ENCODE measurements at regions not wholly inside any gene's neighbourhood (a gene's known extent, or its start where the extent isn't known, plus 50 kb on each side); places are given as distances from the start of the nearest gene placed in this dataset.

GRCh38 chr9:107971241-107971640, 481.7 kb upstream of the KLF4 start:
- Mint-ChIP-seq H3K36me3 (no peaks in the 10 kb centered on the region), H3K9me3 (peaks cover 3% of the 10 kb centered on the region), H3K4me1 (ENCODE audit: low read depth) (no peaks in the 10 kb centered on the region), H3K4me3 (no peak overlapping the region), H3K27me3 (no peaks in the 10 kb centered on the region), H3K27ac (no peak overlapping the region)
- no peak for DNase-seq
- intact Hi-C loops (cut with micrococcal nuclease) = no loop called here
- ChIA-PET CTCF (no interaction called here), POLR2A (no interaction called here)

GRCh38 chr9:107970726-107971125, 481.2 kb upstream of the KLF4 start:
- Mint-ChIP-seq H3K27ac (no peak overlapping the region), H3K36me3 (no peaks in the 10 kb centered on the region), H3K27me3 (no peaks in the 10 kb centered on the region), H3K4me3 (no peak overlapping the region), H3K9me3 (peaks cover 3% of the 10 kb centered on the region), H3K4me1 (ENCODE audit: low read depth) (no peaks in the 10 kb centered on the region)
- no peak for DNase-seq
- CTCF ChIA-PET = no interaction called here
- intact Hi-C loops (cut with micrococcal nuclease) = no loop called here
- POLR2A ChIA-PET = no interaction called here

GRCh38 chr9:107969727-107970126, 480.2 kb upstream of the KLF4 start:
- H3K36me3 Mint-ChIP-seq = no peaks in the 10 kb centered on the region
- H3K4me1 Mint-ChIP-seq (ENCODE audit: low read depth) = no peaks in the 10 kb centered on the region
- H3K4me3 Mint-ChIP-seq = no peak overlapping the region
- CTCF ChIA-PET = no interaction called here
- H3K9me3 Mint-ChIP-seq = peaks cover 3% of the 10 kb centered on the region
- no peak for DNase-seq
- no peak overlapping the region for H3K27ac Mint-ChIP-seq
- H3K27me3 Mint-ChIP-seq = no peaks in the 10 kb centered on the region
- intact Hi-C loops (cut with micrococcal nuclease) = no loop called here
- POLR2A ChIA-PET = no interaction called here

GRCh38 chr9:107969141-107969540, 479.6 kb upstream of the KLF4 start:
- H3K36me3 Mint-ChIP-seq = no peaks in the 10 kb centered on the region
- ChIA-PET CTCF (no interaction called here), POLR2A (no interaction called here)
- intact Hi-C loops (cut with micrococcal nuclease) = no loop called here
- H3K4me1 Mint-ChIP-seq (ENCODE audit: low read depth) = no peaks in the 10 kb centered on the region
- H3K4me3 Mint-ChIP-seq = no peak overlapping the region
- H3K27me3 Mint-ChIP-seq = no peaks in the 10 kb centered on the region
- H3K9me3 Mint-ChIP-seq = peaks cover 3% of the 10 kb centered on the region
- DNase-seq = no peak
- no peak overlapping the region for H3K27ac Mint-ChIP-seq

GRCh38 chr9:107963246-107963645, 473.7 kb upstream of the KLF4 start:
- Mint-ChIP-seq H3K9me3 (peaks cover 4% of the 10 kb centered on the region), H3K4me3 (no peak overlapping the region), H3K4me1 (ENCODE audit: low read depth) (no peaks in the 10 kb centered on the region), H3K27ac (no peak overlapping the region), H3K36me3 (no peaks in the 10 kb centered on the region), H3K27me3 (no peaks in the 10 kb centered on the region)
- CTCF ChIA-PET = no interaction called here
- intact Hi-C loops (cut with micrococcal nuclease) = no loop called here
- DNase-seq = no peak
- POLR2A ChIA-PET = no interaction called here

- DNase-seq = no peak
- intact Hi-C loops (cut with micrococcal nuclease) = no loop called here
- no peaks in the 10 kb centered on the region for H3K4me1 Mint-ChIP-seq (ENCODE audit: low read depth)
- H3K9me3 Mint-ChIP-seq = peaks cover 2% of the 10 kb centered on the region
- H3K27me3 Mint-ChIP-seq = no peaks in the 10 kb centered on the region
- no peaks in the 10 kb centered on the region for H3K36me3 Mint-ChIP-seq
- ChIA-PET CTCF (no interaction called here), POLR2A (no interaction called here)
- H3K27ac Mint-ChIP-seq = no peak overlapping the region
- H3K4me3 Mint-ChIP-seq = no peak overlapping the region
These were observed 471.3 kb upstream of the KLF4 start for GRCh38 chr9:107960916-107961315.

GRCh38 chr9:107954312-107954711, 464.7 kb upstream of the KLF4 start:
- intact Hi-C loops (cut with micrococcal nuclease) = no loop called here
- POLR2A ChIA-PET = no interaction called here
- CTCF ChIA-PET = no interaction called here

GRCh38 chr9:107953556-107954125, 464.1 kb upstream of the KLF4 start:
- Mint-ChIP-seq H3K36me3 (no peaks in the 10 kb centered on the region), H3K27ac (no peak overlapping the region), H3K4me1 (ENCODE audit: low read depth) (no peaks in the 10 kb centered on the region), H3K9me3 (peaks cover 9% of the 10 kb centered on the region), H3K4me3 (no peak overlapping the region), H3K27me3 (no peaks in the 10 kb centered on the region)
- DNase-seq = no peak
- ChIA-PET POLR2A (no interaction called here), CTCF (no interaction called here)
- intact Hi-C loops (cut with micrococcal nuclease) = no loop called here

More at GRCh38 chr9:107954312-107954711, 464.7 kb upstream of the KLF4 start:
- DNase-seq = no peak
- no peaks in the 10 kb centered on the region for H3K27me3 Mint-ChIP-seq
- H3K36me3 Mint-ChIP-seq = no peaks in the 10 kb centered on the region
- H3K4me3 Mint-ChIP-seq = no peak overlapping the region
- no peak overlapping the region for H3K27ac Mint-ChIP-seq
- H3K4me1 Mint-ChIP-seq (ENCODE audit: low read depth) = no peaks in the 10 kb centered on the region
- peaks cover 9% of the 10 kb centered on the region for H3K9me3 Mint-ChIP-seq

- H3K36me3 Mint-ChIP-seq = no peaks in the 10 kb centered on the region
- no peaks in the 10 kb centered on the region for H3K27me3 Mint-ChIP-seq
- no peak for DNase-seq
- POLR2A ChIA-PET = no interaction called here
- CTCF ChIA-PET = no interaction called here
- H3K27ac Mint-ChIP-seq = no peak overlapping the region
- H3K9me3 Mint-ChIP-seq = peaks cover 9% of the 10 kb centered on the region
- intact Hi-C loops (cut with micrococcal nuclease) = no loop called here
- no peaks in the 10 kb centered on the region for H3K4me1 Mint-ChIP-seq (ENCODE audit: low read depth)
- no peak overlapping the region for H3K4me3 Mint-ChIP-seq
These were observed 463.2 kb upstream of the KLF4 start for GRCh38 chr9:107952773-107953172.

- Mint-ChIP-seq H3K27ac (no peak overlapping the region), H3K36me3 (no peaks in the 10 kb centered on the region), H3K9me3 (peaks cover 9% of the 10 kb centered on the region), H3K4me1 (ENCODE audit: low read depth) (no peaks in the 10 kb centered on the region), H3K27me3 (no peaks in the 10 kb centered on the region), H3K4me3 (no peak overlapping the region)
- POLR2A ChIA-PET = no interaction called here
- no peak for DNase-seq
- CTCF ChIA-PET = no interaction called here
- intact Hi-C loops (cut with micrococcal nuclease) = no loop called here
These were observed 461.9 kb upstream of the KLF4 start for GRCh38 chr9:107951511-107951910.

- H3K9me3 Mint-ChIP-seq = peaks cover 7% of the 10 kb centered on the region
- no peaks in the 10 kb centered on the region for H3K4me1 Mint-ChIP-seq (ENCODE audit: low read depth)
- H3K4me3 Mint-ChIP-seq = no peak overlapping the region
- DNase-seq = no peak
- intact Hi-C loops (cut with micrococcal nuclease) = no loop called here
- H3K27me3 Mint-ChIP-seq = no peaks in the 10 kb centered on the region
- POLR2A ChIA-PET = no interaction called here
- H3K27ac Mint-ChIP-seq = no peak overlapping the region
- CTCF ChIA-PET = no interaction called here
- H3K36me3 Mint-ChIP-seq = no peaks in the 10 kb centered on the region
These were observed 459.5 kb upstream of the KLF4 start for GRCh38 chr9:107949061-107949460.

GRCh38 chr9:107948601-107949000, 459.0 kb upstream of the KLF4 start:
- no peaks in the 10 kb centered on the region for H3K27me3 Mint-ChIP-seq
- intact Hi-C loops (cut with micrococcal nuclease) = no loop called here
- H3K9me3 Mint-ChIP-seq = peaks cover 7% of the 10 kb centered on the region
- H3K27ac Mint-ChIP-seq = no peak overlapping the region
- ChIA-PET POLR2A (no interaction called here), CTCF (no interaction called here)
- no peak for DNase-seq
- no peaks in the 10 kb centered on the region for H3K36me3 Mint-ChIP-seq
- H3K4me3 Mint-ChIP-seq = no peak overlapping the region
- no peaks in the 10 kb centered on the region for H3K4me1 Mint-ChIP-seq (ENCODE audit: low read depth)

GRCh38 chr9:107948086-107948485, 458.5 kb upstream of the KLF4 start:
- no peak overlapping the region for H3K4me3 Mint-ChIP-seq
- CTCF ChIA-PET = no interaction called here
- peaks cover 7% of the 10 kb centered on the region for H3K9me3 Mint-ChIP-seq
- H3K36me3 Mint-ChIP-seq = no peaks in the 10 kb centered on the region
- intact Hi-C loops (cut with micrococcal nuclease) = no loop called here
- no peaks in the 10 kb centered on the region for H3K4me1 Mint-ChIP-seq (ENCODE audit: low read depth)
- no peaks in the 10 kb centered on the region for H3K27me3 Mint-ChIP-seq
- POLR2A ChIA-PET = no interaction called here
- no peak for DNase-seq
- H3K27ac Mint-ChIP-seq = no peak overlapping the region
